Activated CD4-positive, alpha-beta T cell treated with anti-CD3 and anti-CD28 coated beads for 4 hours (primary cell): ENCODE measurements at regions not wholly inside any gene's neighbourhood (a gene's known extent, or its start where the extent isn't known, plus 50 kb on each side); places are given as distances from the start of the nearest gene placed in this dataset.
"Not testable (repeated sequence)": the region's sequence is repeated elsewhere in the genome, so short reads cannot be mapped to it uniquely, and the experiment has no call there.

Experiments
- DNase-seq, 2 donors: peaks; one replicate each; pipeline ENCODE4 v3.0.0-alpha.2; 2020

DNA sequence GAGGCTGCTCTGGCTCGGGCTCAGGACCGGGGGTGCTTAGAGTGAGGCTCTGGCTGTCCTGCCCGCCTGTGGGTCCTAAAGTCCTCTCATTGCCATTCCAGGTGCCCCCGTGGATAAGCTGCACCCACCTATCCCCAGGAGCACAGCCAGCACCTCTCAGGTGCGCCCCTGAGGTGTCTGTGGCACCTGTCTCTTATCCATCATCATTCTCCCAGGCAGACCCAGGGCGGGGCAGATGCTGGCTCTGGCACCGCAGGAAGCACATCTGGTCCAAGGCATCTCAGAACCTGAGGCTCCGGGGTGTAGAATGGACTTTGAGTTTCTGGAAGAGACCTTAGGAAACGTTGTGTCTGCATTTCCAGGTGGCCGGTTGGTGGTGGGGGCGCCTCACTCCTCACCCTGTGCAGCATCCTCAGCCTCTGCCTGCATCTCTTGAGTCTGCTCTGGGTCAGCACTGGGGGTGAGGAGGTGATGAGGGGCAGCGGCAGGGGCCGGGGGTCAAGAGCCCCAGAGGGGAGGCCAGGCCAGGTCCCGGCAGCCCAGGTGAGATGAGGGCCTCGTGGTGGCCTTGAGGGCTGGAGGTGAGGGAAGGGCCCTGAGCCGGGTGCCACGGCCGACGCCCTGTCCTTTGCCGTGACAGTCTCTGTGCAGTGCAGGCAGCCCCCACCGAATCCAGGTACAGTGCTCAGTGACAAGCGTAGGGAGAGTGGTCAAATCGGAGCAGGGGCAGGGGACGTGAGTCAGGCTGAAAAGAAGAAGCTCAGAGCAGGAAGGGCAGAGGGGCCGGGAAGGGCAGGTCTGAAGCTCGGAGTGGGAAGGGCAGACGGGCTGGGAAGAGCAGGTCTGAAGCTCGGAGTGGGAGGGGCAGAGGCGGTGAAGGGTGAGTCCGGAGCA, 173.5 kb downstream of the NPIPB11 start:
- DNase-seq: no peak

DNA sequence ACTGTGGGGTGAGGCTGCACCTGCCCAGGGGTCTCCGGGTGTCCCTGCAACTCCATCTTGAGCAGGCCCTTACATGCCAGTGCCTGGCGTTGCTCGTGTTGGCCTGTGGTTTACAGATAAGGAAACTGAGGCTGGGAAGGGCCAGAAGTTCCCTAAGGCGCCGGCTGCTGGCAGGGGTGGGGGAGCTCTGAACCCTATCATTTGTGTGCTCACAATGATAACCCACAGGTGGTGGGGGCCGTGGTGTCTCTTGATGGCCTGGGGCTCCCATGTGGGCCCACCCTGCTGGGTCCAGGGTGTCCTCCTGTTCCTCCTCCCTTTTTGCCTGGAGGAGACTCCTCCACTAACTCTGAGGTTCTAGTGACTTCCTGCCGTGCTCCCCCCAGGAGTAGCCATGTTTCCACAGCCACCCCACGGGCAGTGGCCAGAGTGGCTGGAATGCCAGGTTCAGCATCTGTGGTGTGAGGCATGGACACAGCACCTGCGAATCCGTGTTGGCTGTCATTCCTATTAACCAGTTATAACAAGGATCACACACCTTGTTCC, 174.3 kb downstream of the NPIPB11 start:
- DNase-seq: not testable (repeated sequence)

DNA sequence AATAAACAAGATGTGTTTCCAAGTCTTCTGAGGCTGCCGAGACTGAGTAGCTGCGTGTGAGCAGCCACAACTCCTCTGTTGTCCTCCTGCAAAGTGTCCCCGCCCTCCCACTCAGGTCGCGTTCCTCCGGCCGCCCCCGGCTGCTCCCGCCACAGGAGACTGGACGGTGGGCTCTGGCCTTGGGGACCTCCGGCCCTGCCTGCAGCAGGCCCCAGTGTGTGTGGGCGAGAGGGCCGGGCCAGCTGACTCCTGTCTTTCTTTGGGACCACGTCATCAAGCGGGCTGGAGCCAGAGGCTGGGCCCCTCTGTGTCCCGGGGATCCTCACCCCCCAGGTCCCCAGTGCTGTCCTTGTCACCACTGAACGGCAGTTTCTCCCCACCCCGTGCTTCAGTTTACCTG, 175.3 kb downstream of the NPIPB11 start:
- no peak for DNase-seq

DNA sequence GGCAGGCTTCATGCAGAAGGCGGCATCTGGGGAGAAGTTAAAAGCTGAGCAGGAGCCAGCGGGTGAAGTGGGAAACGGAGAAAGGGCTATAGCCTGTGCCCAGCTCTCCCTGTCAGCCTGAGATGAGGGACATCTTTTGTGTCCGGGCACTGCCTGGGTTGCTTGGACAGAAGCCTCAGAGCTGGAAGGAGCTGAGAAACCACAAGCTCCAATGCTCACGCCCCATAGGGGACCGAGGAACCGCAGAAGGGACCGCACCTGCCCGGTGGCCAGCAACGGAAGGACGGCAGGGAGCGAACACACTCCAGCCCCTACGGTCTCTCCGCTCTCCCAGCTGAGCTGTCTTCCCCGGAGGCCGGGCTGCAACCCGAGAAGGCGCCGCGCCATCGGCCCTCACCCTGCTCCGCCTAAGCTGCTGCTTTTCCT, 175.8 kb downstream of the NPIPB11 start:
- no peak for DNase-seq

DNA sequence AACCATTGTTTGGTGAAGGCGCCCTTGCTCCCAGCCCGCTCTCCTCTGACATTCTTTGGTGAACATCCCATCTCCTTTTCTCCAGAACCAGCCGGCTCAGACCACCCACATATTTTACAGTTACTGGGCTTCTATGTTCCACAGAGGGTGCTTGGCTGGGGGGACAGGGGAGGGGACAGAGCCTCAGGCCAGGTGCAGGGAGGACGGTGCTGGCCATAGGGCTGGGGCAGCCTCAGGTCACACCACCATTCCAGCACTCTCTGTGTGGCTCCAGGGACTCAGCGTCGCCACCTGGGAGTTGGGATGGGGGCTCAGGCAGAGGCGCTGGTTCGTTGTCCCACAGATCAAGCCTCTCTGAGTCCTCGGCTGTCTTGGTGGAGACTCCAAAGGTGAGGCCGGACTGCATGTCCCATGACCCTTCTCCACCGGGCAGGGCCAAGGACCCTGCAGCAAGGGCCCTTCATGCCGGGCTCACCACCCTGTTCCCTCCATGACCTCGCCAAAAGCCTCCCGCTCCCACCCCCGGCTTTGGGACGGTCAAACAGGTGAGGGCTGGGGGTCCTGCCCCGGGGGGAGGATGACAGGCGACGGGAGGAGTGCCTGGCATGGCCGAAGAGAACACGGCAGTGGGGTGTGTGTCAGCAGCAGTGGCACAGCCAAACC, 176.4 kb downstream of the NPIPB11 start:
- DNase-seq: not testable (repeated sequence)

DNA sequence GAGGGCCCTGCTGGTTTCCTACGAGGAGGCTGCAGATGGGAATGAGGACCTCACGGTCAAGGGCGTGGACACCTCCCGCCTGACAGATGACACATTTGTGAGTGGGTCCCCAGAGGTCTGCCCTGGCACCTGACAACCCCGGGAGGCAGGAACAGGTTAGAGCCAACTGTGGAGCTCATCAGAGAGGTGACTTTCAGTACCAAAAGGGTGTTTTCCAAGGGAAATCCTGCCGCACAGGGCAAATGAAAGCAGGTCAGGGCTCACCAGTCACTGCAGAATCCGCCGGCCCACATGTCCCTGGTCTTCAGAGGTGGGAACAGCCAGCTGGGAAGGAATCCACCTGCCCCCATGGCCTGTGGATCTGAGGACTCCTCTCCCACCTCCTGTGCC, 176.9 kb downstream of the NPIPB11 start:
- DNase-seq: not testable (repeated sequence)

DNA sequence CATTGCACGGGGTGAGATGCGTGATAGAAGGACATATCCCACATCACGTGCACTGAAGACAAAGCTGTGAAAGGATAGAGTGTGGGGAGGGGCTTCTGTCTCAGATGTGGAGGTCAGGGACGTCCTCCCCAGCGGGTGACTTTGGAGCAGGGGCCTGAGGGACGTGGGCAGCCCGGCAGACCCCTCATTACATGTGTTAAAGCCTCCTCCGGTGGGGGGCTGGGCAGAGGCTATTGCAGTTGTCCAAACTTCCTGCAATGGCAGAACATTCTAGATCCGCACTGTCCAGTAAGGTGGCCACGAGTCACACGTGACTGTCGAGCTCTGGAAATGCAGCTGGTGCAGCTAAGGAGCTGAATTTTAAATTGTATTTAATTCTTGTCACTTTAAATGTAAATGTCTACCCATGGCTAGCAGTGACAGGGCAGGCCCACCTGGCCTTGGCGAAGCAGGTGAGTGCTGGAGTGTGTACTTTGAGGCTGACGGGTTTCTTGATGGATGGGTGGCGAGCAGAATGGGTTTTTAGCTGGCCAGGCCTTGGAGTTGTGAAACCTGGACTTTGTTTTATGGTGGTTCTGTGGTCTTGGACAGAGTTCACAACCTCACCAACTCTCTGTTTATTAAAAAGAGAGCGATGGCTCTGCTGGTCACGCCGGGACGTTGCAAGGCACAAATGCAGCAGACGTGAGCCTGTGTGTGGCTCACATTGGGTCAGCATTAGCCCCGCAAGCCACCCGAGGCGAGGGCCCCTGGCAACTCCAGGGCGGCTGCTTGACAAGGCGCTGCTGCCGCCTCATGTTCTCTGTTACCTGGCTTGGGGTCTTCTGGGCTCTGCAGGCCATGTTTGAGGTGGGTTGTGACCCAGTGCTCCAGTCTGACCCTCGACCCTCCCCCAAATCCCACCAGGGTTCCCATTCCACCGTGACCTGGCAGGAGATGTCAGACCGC, 177.6 kb downstream of the NPIPB11 start:
- not testable (repeated sequence) for DNase-seq

DNA sequence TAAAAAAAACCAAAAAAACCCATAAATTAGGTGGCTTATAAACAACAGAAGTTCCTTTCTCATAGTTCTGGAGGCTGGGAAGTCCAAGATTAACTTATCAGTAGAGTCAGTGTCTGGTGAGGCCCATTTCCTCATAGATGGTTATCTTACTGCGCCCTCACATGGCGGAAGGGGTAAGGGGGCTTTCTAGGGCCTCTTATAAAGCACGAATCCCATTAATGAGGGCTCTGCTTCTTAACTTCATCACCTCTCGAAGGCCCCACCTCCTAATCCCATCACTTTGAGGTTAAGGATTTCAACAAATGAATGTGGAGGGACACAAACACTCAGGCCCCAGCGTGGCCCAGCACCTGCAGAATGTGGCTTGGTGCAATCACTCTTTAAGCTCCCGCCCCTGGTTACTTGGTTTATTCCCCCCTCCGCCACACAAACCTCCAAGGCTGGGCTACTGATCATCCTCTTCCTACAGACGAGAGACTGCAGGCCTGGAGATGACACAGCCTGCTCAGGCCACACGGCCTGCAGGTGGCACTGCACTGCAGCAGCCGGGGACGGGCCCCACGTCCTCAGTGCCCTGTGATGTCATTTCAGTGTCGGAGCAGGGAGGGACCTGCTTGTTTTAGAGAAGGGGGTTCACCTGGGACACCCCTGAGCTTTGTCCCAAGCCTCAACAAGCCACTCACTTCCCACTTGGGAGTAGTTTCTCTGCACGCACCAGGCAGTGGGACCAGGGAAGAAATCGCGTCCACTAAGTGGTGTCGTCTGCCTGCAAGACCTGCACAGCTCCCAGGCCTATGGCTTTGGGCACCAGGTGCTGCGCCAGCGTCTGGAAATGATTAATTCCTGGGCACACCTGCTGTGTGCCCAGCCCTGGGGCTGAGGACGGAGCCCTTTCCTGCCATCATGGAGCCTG, 178.5 kb downstream of the NPIPB11 start:
- DNase-seq: peak; percentile 17 to 43

DNA sequence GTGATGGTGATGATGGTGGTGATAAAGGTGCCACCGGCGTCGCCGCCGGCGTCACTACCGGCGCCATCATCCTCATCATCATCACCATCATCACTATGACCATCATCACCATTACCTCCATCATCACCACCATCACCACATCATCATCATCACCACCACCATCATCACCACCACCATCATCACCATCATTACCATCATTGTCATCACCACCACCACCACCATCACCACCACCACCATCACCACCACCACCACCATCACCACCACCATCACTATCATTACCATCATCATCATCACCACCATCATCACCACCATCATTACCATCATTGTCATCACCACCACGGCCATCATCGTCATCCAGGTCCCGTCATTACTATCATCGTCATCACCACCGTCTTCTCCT, 179.7 kb downstream of the NPIPB11 start:
- no peak for DNase-seq

DNA sequence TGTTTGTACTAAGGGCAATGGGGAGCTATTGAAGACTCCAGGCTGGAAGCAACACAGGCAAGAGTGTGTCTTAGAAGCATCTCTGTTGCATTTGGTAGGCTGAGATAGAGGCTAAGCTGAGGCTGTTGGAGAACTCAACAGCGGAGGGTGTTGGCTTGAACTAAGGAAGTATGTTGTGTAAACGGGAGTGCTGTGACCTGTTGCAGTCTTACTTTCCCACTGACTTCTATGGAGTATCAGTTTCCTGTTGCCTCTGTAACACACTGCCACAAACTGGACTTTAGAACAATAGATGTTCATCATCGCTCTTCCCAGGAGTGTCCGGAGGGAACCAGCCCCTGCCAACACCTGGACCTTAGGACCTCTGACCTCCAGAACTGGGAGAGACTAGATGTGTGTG, 181.8 kb downstream of the NPIPB11 start:
- DNase-seq: not testable (repeated sequence)

DNA sequence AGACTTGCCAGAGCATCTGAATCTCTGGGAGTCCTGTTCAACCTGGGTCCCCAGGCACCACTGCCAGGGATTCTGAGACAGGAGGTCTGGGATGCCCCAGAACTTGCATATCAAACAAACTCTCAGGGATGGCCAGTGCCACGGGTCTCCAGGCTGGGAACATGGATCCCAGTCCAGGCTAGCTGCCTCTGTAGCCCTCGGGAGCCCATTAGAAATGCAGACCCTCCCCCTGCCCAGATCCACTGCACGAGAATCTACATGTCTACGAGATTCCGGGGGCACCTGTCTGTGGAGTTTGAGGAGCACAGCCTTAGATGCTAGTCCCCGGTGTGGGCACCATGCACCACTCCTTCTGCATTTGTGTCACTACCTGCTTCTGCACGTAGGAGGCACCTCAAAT, 183.9 kb downstream of the NPIPB11 start:
- not testable (repeated sequence) for DNase-seq

DNA sequence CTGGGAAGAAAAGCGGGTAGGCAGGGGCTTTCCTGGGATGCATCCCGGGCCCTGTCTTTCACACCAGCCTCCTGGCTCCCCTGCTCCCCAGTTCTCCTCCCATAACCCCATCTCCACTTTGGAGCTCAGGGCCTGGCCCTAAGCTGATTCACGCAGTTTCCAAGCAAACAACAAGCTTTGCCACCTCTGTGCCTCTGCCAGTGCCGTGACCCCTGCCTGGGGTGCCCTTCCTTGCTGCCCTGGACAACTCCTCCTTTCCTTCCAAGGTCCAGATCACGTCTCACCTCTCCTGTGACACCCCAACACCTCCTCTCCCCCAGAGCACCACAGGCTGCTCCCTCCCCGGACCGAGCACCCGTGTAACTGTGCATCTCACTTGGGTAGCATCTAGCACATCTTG, 184.5 kb downstream of the NPIPB11 start:
- not testable (repeated sequence) for DNase-seq

DNA sequence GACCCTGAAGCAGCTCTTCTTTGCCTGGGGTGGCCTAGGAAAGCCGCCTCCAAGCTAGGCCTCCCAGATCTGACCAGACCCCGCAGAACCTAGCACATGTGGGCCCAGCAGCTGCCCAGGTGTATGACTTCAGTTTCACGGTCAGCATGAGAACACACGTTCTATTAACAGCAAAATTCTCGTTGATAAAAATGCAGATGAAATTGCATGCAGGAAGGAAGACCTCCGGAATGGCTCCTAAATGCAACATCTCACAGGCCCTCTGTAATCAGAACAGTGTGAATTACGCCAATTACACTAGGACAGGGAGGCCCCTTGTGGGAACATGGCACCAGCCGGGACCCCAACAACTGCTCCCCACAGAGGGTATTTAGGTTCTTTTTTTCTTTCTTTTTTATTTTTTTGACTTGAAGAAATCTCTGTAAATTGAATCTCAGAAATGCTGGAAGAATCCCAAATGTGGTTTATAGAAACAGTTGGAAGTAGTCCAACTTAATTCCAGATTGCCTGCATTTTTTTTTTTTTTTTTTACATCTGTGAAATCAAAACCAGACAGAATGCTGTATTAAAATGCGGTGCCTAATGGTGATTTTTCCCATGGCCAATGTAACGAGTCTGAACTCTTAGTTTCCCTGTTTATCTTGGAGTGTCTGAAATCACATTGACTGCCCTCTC, 185.1 kb downstream of the NPIPB11 start:
- DNase-seq: not testable (repeated sequence)

DNA sequence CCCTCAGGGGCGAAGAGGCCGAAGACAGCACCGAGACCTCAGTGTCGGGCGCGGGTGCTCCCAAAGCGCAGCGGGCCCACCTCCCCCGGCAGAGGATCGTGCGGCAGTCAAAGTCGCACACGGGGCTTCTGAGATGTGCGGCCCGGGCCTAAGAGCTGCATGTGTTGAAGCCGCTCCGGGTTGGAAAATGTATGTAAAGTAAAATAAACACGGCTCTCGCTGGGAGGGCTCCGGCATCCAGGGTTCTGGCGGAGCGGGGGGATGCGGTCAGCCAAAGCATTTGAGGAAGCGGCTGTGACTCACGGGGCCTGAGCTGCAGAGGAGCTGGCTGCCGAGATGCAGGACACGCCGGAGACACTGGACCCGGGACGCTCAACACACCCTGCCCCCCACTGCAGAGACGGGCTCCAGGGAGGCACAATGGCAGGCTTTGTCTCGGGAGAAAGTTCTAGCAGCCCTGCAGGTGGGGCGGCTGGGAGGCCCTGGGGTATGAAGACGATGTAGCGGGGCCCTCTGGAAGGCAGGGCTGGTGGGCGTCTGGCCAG, 185.8 kb downstream of the NPIPB11 start:
- DNase-seq: not testable (repeated sequence)

DNA sequence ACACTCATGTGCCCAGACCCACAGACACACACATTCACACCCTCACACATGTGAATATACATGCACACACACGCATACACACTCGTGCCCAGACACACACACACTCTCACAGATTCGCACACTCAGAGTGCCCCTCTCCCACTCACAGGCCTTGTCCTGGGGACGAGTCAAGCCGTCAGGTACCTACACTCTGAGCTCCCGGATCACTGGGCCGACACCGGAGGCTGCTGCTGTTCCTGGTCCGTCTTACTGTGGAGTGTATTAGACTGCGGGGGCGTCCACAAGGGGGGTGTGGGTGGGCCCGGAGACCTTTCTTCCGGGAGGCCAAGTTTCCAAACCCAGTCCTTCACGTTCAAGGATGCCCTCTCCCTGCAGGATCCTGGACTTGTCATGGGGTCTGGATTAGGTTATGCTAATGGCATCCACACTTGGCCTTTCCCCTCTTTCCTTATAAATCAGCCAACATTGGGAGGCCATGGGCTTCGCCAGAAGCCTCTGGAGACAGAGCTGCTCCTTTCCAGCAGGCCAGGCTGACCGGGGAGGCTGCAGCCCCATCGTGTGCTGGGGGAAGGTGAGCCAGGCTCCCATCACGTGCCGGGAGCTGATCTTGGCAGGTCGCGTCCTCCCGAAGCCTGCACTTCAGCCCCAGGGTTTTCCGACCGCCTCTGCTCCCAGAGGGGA, 186.4 kb downstream of the NPIPB11 start:
- DNase-seq: not testable (repeated sequence)

DNA sequence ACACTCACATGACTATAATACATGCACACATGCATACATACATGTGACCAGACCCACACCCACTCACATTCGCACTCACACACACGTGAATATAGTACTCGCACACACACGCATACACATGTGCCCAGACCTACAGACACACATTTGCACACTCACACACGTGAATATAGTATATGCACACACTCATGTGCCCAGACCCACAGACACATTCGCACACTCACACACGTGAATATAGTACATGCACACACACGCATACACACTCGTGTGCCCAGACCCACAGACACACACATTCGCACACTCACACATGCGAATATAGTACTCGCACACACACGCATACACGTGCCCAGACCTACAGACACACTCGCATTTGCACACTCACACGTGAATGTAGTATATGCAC, 186.9 kb downstream of the NPIPB11 start:
- DNase-seq: not testable (repeated sequence)

DNA sequence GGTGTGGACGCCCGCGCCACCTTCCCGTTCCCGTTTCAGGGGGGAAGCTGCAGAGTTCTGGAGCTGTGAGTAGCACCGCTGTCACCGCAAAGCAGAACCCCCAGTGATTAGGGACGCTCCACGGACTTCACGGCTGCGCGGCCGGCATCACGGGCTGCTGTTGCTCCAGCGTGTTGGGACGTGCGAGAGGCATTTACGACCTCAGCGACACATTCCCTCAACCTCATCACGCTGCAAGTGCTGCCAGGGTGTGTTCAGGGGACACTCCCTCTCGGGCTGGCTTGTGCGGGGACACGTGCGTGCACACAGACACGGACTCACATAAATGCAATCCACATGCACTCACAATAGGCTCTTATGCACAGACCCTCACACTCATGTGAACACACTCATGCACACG, 187.9 kb downstream of the NPIPB11 start:
- DNase-seq: not testable (repeated sequence)

DNA sequence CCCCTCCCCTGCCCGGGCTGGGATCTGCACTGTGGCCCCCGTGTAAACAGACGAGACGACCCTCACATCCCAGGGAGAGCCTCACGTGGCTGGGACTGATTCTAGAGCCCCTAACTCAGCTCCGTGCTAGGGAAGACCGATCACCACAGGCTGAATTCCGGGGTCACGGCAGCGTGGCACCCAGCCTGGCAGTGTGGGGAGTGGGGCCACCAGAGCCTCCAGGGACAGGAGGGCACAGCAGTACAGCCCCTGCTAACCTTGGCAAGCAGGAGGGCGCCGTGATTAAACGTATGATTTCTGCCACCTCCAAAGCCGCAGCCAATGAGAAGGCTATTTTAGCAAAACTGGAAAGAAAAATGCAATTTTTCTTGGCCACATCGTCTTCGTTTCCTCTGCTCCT, 188.3 kb downstream of the NPIPB11 start:
- not testable (repeated sequence) for DNase-seq

DNA sequence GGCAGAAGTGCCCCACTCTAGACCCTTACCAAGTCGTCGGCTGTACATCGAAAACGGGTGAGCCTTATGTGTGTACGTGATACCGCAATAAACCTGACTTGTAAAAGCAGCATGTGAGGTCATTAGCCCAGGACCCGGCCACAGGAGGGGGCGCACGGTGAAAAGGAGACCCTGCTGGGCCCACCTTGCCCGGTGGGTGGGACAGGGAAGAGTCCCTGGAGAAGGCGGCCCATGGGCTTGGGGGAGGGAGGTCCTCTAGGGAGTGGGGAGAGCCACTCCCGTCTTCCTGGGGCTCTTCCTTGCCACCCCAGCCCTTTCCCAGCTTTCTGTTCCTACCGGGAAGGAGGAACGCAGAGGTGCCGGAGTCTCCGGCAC, 188.8 kb downstream of the NPIPB11 start:
- DNase-seq: not testable (repeated sequence)
